NCI-H460 (cell line): ENCODE measurements at regions not wholly inside any gene's neighbourhood (a gene's known extent, or its start where the extent isn't known, plus 50 kb on each side); places are given as distances from the start of the nearest gene placed in this dataset.
"Not testable (repeated sequence)": the region's sequence is repeated elsewhere in the genome, so short reads cannot be mapped to it uniquely, and the experiment has no call there.

ENCODE experiments used
- DNase-seq: peaks from one replicate; pipeline ENCODE4 v3.0.0-alpha.2; 2016; ENCODE audit warnings: low read depth; ENCODE audit errors: extremely low read depth

DNA sequence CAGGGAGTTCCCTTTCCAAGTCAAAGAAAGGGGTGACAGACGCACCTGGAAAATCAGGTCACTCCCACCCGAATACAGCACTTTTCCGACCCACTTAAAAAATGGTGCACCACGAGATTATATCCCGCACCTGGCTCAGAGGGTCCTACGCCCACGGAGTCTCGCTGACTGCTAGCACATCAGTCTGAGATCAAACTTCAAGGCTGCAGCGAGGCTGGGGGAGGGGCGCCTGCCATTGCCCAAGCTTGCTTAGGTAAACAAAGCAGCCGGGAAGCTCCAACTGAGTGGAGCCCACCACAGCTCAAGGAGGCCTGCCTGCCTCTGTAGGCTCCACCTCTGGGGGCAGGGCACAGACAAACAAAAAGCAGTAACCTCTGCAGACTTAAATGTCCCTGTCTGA lies 277.8 kb upstream of the ARHGAP42 start:
- not testable (repeated sequence) for DNase-seq

DNA sequence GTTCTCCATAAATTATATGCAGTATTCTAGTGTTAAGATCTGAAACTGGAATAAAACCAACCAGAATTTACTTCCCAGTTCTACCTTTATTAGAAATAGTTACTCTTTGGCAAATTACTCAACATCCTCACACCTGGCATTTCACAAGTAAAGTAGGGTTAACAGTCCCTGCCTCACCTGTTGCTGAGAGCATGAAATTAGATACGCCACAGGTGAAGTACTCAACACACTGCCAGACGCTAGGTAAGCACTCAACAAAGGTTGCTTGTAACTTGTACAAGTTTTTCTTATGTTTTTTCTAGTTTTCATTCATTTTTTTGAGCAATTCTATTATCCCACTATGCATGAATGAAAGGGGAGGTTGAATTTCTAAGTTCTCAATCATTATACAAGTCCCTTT lies 267.6 kb upstream of the ARHGAP42 start:
- no peak for DNase-seq

DNA sequence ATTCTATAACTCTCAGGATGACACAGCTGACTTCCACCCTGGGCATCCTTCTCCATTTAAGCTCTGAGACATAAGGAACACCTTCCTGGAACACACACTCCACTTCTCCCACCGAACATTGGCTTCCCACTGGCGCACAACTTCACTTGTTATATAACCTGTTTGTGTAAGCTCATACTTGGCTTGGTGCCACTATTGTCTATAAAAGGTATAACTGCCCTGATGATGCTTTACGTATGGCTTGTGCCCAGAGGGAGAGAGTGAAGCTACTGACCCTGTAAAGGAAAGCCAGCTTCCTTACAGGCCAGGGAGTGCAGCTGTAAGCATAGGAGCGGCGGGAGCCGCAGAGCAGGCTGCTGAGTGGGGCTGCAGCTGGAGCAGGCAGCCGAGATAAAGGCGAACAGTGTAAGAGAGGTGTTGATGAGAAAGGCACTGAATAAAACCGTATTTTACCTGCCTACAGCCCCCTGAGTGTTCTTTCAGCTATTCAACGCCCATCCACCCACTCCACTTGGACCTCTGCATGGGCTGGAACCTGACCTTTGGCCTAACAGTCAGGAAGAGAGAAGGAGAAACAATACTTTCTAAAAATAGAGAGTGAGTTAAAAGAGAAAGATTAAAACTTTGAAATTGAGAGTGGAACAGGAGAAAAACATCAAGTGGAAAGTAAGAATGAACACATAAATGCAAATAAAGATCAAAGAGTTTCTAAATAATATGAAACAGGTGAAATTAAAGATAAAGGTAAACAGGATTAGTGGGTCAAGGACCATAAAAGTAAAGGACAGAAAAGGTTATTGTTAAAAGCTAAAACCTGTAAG lies 252.1 kb upstream of the ARHGAP42 start:
- DNase-seq = no peak

DNA sequence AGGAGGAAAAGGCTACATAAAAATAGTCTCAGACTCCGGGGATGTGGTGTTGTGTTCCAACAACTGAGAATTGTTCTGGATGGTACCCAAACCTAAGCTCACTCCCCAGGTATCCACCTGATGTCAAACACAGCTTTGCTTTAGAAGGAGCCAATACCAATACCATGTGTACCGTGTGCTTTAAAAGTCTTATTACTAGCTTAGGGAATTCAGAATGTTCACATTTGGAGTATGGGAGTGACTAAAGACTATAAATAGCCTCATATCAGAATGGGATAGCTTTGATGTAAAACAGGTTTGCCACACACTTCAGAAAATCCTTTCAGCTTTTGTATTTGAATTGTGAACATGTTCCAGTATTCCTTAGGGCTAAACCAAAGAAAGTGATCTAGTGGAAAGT lies 248.7 kb upstream of the ARHGAP42 start:
- DNase-seq = no peak

DNA sequence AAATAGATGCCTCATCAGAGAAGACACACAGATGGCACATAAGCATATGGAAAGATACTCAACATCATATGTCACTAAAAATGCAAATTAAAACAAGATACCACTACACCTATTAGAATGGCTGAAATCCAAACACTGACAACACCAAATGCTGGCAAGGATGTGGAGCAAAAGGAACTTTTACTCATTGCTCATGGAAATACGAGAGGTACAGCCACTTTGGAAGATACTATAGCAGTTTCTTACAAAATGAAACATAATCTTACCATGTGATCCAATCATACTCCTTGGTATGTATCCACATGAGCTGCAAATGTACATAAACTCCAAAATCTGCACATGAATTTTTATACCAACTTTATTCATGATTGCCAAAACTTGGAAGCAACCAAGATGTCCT lies 246.0 kb upstream of the ARHGAP42 start:
- no peak for DNase-seq

DNA sequence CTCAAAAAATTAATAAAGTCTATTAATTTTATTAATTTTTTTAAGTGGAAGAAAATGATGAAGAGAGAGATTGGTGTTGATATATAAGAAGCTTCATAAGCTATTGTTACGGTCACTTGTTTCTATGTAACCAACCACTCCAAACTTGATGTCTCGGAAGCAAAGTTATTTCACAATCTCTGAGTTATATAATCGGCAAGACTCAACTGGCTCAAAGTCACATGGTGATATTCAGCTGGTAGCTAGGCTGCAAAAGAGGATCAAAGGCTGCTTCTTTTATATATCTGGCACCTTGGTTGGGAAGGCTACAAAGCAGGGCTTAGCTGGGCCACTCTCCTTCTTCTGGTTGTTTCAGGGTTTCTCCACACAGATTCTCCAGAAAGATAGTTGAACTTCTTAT lies 245.1 kb upstream of the ARHGAP42 start:
- no peak for DNase-seq

DNA sequence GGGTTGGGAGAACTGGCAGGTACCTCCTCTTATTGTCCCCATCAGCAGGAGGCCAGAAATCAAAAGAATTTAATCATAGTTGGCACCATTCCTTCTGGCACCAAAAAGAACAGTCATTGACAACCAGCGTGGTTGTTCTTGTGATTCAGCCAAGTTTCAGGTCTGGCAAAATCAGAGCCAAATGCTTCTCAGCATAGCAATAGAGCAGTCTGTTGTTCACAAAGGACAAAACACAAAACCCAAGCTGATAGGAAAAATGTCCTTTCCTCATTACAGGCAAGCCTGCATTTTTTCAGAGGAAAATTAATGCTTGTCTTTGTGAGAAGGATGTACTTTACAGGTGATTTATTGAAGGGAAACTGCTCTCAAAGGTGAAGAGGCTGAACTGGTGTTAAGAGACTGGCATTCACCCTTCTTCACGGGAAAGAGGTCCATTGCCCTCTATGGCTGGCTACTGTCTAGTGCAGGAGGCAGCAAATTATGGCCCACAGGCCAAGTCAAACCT lies 241.8 kb upstream of the ARHGAP42 start:
- DNase-seq = no peak

DNA sequence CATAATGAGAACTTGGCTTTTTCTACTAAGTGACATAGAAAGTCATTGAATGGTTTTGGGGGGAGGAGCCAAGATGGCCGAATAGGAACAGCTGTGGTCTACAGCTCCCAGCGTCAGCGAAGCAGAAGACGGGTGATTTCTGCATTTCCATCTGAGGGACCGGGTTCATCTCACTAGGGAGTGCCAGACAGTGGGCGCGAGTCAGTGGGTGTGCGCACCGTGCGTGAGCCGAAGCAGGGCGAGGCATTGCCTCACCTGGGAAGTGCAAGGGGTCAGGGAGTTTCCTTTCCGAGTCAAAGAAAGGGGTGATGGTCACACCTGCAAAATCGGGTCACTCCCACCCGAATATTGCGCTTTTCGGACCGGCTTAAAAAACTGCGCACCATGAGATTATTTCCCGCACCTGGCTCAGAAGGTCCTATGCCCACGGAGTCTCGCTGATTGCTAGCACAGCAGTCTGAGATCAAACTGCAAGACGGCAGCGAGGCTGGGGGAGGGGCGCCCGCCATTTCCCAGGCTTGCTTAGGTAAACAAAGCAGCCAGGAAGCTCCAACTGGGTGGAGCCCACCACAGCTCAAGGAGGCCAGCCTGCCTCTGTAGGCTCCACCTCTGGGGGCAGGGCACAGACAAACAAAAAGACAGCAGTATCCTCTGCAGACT lies 235.2 kb upstream of the ARHGAP42 start:
- not testable (repeated sequence) for DNase-seq

DNA sequence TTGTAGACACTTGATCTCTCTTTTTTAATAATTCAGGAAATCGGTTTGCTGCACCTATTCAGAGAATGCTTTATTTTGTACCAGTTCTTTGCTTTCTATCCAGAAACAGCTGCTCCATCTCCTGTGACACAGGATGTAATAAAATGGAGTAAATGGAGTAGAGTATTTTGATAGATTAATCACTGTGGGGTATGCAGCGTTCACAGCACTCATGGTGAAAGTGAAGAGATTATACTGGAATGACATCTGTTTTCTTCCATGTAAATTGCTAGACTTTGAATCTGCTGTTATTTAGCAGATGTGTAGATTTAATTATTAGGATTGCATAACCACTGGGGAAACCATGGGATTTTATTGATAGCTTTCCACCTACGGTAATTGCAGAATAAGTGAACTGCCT lies 227.3 kb upstream of the ARHGAP42 start:
- no peak for DNase-seq

DNA sequence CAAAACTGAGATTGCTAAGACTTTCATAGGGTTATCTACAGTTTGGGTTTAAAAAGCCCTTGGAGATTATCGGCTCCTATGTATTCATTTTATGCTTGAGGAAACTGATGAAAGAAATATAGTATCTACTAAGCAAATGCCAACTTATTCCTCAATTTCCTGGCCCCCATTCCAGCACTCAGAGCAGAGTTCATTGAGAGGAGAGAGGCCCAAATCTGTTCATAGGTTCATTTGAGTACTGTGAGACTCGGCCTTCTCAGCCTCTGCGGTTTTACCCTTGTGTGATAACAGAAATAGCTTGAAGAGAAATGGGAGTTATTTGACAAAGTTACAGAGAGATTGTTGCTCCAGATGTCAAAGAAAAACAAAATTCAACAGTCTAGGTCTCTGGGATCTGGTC lies 226.7 kb upstream of the ARHGAP42 start:
- DNase-seq = no peak

DNA sequence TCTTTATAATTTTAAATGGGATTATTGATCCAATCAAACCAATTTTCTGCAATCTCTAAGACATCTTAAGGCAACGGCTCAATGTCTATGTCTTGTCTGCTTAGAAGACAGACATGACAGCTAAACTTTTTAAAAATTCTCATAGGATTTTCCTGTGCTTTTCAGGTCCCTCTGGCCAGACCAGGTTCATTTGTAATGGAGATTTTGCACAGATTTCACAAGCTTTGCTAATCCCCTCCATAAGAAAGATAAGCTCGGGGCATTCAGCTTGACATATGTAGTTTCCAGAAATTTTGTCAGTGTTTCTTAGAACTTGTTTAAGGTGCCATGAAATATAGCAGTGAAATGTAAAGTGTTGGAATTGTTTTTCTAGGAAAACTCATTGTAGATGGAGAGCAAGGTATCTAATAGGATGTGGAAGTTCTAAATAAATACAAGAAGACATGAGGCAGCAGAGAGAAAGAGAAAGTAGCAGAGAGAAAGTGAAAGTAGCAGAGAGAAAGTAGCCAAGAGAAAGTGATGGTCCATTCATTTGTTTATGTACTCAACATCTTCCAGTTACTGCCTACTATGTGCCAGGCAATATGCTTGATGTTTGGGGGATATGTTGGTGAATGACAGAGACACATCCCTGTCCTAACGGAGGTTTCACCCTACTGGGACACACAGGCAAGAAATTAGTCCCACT lies 219.1 kb upstream of the ARHGAP42 start:
- no peak for DNase-seq

DNA sequence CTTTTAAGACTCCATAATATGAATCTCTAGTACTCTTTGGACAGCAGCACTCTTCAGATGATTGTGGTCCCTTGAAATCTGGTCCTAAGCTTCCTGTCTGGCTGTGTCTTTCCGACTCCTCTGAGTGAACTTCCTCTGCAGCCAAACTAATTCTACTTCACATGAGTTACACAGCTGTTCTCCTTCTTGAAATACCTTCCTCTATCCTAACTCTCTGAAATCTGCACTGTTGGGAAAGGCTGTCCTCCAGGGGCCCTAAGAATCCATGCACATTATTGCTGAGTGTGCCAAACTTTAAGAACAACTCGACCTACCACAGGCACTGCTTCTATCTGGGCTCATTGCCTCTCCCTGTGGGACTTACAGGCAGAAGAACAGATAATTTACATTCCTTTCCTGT lies 217.3 kb upstream of the ARHGAP42 start:
- no peak for DNase-seq

DNA sequence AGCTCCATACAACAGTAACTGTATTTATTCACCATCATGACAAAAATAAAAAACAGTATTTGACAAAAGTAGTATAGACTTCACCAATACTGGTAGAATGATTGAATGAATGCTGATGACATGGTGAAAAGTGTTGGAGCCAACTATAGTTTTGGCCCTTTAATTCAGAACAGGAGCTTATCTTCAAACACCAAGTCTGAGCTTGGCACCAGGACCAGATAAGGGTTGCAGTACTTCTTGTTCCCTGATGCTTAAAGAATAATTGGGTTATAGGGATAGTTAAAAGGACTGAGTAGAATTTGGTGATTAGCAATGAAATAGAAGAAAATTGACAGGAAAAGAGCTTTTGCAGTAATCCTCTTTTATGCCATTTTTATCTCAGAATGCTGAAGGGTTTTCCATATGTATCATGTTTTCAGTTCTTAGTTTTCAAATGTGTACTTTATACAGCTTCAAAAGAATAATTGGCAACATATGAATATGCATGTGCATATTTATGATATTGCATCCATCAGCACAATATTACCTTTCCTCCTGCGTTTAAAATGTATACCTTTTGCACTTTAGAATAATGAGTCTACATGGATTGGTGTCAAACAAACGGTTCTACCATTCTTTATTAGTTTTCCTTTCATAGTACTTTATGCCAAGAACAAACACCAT lies 214.2 kb upstream of the ARHGAP42 start:
- DNase-seq = no peak

DNA sequence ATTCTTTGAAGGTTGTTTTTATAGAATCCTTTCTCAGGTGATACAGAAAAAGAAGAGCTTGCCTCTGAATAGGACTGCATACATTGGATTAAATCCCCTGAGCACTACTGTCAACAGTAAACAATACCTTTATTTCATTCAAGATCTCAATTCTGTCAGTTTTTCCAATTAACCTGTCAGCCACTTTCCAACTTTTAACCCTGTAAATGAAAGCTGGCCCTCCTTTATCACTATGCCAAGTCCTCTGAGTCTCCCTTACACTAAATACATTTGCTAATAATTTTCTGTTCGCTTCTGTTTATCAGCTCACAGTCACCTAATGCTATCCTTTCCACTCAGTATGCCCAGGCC lies 213.7 kb upstream of the ARHGAP42 start:
- no peak for DNase-seq

DNA sequence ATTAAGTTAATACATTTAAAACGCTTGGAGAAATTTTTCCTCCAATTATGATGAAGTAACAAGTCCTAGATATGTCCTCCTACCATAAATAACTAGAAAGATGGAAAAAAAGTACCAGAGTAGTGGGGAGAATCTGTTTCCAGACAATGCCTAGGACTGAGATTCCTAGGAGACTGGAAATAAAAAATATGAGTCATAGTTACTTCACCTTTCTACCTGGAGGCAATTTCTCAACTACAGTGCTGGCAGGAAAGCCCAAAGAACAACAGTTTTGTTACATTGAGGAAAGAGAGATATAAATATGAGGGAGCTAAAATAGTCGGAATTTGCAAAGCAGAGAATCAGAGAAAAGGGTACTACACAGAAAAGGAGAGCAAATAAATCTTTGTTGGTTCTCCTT lies 202.1 kb upstream of the ARHGAP42 start:
- DNase-seq = no peak

DNA sequence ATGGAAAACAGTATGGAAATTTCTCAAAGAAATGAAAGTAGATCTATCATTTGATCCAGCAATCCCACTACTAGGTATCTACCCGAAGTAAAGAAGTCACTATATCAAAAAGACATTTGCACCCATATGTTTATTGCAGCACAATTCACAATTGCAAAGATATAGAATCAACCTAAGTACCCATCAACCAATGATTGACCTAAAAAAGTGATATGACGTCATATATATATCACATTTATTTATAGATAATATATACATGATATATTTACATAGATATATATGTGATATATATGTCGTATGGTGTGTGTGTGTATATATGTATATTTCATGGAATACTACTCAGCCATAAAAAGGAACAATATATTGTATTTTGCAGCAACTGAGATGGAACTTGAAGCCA lies 188.3 kb upstream of the ARHGAP42 start:
- no peak for DNase-seq

DNA sequence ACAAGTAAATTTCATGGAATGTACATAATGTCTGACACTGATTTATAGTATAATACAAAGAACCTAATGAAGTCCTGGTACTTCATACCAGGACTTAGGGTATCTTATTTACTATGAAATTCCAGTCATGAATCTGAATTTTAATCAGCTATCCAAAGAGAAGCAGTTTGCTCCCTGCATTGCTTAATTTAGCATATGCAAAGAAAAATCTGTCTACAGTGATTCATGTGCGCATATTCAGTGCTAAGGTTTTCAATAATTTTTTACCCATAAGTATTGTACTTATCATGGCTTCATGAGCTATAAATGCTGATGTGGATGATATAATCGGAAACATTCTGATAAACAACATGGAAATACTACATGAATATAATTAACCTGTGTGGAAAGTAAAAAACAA lies 185.6 kb upstream of the ARHGAP42 start:
- DNase-seq = no peak

DNA sequence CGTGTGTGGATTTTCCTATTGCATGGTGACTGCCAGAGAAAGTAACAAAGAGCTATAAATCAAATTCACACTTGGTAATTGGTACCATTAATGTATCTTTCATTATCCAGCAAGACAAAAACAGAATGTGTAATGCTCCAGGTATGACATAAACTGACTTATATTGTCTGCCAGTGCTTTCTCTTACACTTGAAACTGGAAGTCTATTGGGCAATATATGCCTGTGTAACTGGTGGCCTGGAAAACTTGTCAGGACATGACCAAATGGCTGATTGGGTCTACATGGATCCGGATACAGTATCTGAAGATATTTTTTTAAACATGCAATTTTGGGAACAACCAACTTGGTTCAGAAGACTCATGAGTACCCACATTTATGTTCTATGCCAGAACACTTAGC lies 174.6 kb upstream of the ARHGAP42 start:
- no peak for DNase-seq

DNA sequence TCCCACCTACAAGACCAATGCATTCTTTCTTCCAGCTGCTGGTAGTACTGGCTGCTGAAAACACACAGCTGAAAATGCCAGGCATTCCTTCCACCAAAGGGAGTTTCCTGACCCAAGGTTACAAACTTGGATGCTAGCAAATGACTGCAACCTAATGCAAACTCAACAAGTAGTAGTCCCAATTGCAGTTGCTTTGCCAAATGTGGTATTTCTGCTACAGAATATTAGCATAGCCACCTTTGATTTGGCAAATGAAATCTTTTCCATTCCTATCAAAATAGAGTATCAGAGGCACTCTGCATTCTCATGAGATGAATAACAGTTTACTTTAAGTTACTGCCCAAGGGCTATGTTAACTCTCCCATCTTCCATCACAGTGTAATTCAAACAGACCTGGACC lies 172.0 kb upstream of the ARHGAP42 start:
- DNase-seq = no peak

DNA sequence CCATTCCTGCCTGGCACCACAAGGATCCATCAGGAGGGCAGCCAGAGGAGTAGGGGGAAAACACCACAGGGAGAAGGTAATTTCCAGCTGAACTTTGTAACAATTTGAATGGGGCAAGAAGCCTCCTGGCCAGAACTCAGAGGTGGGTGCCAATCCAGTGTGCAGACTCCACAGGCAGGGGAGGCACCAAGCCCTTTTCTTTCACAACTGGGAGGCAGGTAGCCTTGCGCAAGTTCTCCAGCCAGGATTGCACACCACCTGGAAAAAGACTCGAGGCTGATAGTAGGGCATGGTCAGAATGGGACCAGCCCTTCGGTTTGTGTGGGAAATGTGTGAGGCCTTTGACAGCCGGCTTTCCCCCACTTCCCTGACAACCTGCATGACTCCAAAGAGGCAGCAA lies 161.9 kb upstream of the ARHGAP42 start:
- no peak for DNase-seq

DNA sequence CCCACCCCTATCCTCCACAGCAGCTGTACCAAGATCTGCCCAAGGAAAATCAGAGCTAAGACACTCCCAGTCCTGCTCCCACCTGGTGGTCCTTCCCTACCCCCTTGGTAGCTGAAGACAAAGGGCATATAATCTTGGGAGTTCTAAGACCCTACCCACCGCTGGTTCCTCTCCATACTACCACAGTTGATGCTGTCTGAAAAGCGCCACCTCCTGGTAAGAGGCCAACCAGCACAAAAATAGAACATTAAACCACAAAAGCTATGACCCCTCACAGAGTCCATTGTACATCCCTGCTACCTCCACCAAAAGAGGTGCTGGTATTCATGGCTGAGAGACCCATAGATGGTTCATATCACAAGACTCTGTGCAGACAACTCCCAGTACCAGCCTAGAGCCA lies 161.5 kb upstream of the ARHGAP42 start:
- DNase-seq = no peak
